NCI-H2227 (cell line): ENCODE measurements at regions not wholly inside any gene's neighbourhood (a gene's known extent, or its start where the extent isn't known, plus 50 kb on each side); places are given as distances from the start of the nearest gene placed in this dataset.
"Not testable (repeated sequence)": the region's sequence is repeated elsewhere in the genome, so short reads cannot be mapped to it uniquely, and the experiment has no call there.

ENCODE experiments used
- DNase-seq: peaks from one replicate; lab custom pipeline; 2025; ENCODE audit not compliant: unreplicated experiment; lab: John Stamatoyannopoulos, UW

DNA sequence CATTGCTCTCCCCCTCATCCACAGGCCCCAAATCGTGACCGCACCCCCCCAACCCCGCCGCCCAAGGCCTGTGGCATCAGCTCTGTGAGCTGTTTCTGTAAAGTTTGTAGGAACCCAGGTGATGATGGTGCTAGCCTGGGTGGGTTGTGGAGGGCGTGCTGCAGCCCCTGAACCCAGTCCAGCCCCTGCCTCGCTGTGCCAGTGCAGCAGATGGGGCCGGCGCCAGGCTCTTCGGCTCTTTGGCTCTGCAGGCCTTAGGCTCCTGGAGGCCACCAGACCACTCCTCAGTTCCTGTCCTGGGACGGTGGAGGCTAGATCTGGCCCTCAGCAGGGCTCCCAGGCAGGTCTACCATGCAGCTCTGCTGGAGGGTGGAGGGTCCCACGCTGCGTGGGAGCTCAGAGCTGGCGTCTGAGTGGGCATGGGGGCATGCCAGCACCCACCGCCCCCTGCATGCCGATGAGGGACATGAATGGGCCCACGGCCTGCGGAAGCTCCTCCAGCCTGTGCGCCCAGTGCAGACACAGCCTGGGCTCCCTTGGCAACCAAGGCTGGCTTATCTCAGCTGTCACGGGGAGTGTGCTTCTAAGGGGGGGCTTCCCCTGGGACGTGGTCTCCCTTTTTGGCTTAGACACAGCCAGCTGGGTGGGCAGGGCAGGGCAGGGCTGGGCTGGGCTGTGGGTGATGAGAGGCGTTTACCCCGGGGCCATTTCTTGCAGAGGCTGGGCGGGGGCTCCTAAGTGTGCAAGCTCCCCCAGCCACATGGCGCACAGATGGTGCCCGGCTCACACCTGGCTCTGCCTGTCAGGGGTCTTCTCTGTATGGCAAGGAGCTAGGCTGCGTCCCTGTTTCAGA, 1187.6 kb downstream of the BRD1 start:
- DNase-seq = no peak

DNA sequence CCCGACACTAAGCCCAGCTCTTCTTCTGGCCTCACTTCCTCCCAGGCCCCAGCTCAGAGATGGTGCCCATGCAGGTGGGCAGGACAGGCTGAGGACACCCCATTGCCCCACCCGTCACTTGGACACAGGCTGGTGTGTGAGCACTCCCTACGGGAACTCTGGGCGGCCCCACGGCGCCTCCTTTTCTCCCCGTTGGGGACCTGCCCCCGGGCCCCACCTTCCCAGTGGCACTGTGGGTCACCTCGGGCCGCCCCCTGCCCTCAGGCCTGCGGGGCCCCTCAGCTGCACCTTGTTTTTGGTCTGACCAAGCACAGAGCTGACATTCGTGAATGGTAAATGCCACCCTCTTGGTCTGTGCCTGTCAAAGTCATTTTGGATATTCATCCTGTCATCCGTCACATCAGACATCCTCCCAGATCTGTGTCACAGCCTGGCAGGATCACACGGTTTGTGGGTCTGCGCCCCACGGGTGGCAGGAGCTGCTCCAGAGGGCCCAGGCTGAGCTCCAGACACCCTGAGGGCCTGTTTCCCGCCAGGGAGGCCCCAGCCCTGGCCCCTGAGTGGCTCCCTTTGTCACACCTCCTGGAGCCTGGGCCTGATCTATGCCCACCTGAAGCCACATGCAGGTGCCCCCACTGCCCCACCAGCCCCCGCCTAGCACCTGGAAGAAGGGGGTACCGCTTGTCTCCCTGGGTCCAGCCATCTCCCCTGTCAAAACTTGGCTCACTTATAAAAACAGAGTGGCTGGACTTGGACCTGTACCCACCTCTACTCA, 1188.5 kb downstream of the BRD1 start:
- no peak for DNase-seq

DNA sequence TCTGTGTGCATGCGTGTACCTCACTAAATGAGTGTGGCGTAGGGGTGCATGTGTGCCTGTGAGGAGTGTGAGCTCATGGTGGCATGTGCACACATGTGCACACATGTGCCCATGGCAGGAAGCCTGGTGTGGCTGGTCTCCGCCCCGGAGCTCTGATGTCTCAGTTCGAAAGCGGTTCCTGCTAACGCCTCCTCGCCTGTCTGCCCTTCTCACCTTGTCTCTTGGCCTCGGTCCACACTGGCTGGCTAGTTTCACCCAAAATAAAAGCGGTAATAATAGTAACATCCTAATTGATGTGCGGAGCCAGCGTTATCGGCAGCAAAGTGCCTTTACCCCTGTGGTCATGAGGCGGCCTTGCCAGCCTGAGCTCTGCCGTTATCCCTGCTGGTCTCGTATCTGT, 1190.4 kb downstream of the BRD1 start:
- DNase-seq = no peak

DNA sequence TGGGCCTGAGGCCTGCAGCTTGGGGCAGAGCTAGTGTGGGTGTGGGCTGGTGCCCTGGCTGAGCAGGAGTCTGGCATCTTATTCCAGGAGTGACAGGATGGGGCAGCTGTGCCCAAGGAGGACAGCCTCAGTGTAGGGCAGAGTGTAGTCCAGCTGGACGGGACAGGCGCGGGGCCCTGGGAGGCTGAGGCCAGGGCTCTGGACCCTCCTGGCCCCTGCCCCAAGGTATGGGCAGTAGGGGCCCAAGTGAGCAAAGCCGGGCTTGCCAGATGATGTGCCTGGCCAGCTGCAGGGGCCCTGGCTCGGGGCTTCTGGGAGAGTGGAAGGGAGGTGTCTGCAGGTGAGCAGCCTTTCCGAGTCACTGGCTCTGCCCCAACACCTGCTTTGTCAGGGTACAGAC, 1190.9 kb downstream of the BRD1 start:
- DNase-seq = no peak

DNA sequence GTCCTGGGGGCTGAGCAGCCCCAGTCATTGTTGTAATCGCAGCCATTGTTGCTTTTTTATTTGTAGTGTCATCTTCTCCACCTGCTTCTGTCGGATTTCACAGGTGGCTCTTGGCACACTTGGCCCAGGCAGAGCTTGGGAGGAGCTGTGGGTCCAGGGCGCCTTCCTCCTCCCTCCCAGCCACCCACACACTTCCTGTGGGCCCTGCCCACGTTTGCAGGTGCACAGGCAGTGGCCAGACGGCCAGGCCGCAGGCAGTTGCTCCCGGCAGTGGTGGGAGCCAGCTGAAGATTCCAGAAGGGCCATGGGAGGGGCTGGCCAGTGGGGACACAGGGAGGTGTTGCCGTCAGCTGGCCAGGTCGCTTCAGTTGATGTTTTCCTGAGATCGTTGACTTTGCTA, 1191.9 kb downstream of the BRD1 start:
- DNase-seq = no peak

DNA sequence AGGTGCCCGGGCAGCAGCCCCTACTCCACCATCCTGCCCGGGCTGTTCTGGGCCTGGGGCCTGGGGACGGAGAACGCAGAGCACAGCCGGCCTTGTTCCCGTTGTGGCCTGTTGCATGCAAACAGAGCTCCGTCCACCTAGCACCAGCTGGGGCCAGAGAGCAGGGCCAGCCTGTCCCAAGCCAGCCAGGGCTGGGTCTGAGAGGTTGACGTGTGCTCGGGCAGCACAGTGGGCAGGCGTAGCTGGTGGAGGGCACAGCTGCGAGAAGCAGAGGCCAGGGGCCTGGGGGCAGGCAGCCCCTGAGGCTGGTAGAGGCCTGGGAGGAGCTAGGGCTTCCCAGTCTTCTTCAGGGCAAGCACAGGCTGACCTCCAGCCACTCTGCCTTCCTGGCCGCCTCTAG, 1192.6 kb downstream of the BRD1 start:
- DNase-seq = no peak

DNA sequence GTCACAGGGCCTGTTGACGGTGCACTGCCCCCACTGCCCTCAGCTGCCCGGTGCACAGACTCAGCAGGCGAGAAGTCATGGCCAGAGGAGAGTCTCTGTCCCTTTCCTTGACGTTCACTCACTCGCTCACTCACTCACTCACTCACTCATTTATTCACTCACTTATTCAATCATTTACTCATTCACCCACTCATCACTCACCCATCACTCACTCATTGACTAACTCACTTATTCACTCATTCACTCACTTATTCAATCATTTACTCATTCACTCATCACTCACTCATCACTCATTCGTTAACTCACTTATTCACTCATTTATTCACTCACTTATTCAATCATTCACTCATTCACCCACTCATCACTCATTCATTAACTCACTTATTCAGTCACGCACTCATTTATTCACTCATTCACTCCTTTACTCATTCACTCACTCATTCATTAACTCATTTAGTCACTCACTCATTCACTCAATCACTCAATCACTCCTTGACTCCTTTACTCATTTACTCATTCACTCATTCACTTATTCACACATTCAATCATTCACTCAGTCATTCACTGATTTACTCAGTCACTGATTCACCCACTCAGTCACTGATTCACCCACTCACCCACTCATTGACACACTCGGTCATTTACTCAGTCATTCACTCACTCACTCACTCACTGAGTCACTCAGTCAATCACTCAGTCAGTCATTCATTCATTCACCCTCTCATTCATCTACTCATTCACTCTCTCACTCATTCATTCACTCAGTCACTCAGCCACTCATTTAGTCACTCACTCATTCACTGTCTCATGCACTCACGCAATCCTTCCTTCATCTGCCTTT, 1193.5 kb downstream of the BRD1 start:
- DNase-seq = no peak

DNA sequence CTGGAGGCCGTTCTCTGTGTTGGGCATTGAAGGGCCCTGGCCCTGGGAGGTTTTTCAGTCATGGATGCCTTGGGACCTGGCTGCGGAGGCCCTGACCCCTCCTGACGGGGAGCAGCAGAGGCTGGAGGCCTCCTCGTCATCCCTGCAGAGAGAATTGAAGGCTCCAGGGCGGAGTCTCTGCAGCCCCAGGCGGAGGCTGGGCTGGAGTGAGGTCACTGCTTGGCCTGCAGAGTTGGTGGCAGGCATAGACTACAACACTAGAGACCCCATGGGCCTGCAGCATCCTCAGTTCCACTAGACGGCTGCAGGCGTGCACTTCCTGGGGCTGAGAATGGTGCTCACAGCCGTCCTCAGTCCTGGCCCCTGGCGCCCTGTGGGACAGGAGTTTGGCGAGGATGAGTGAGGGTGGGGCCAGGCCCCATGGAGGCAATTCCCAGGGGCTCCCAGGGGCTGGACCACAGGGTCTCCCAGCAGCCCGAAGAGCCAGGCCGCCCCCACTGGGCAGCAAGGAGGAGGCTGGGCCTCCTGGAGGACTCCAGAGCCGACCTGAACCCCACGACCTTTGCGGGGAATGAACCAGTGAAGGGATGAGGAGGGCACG, 1194.9 kb downstream of the BRD1 start:
- no peak for DNase-seq

DNA sequence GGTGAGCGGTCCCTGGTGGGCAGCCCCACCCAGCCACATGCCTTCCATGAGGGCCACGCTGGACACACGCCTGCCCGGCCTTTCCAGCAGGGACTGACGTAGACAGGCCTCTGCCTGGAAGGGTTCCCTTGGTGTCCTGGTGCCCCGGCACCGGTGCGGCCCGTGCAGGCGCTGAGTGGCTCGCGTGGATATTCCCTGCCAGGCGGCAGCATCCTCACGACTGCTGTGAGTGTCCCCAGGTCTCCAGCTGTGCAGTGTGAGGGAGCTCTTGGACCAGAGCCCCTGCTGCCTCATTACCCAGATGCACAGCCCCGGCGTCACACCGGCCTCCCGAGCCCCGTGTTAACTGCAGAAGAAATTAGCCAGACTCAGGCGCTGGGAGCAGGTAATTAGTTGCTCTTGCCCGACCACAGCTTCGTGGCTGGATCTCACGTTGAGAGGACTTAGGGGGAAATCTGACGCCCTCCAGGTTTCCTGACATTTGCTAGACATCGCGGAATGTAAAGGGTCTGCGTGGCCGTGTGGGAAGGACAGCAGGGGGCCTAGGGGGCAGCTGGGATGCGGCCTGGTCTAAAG, 1196.3 kb downstream of the BRD1 start:
- DNase-seq = no peak

DNA sequence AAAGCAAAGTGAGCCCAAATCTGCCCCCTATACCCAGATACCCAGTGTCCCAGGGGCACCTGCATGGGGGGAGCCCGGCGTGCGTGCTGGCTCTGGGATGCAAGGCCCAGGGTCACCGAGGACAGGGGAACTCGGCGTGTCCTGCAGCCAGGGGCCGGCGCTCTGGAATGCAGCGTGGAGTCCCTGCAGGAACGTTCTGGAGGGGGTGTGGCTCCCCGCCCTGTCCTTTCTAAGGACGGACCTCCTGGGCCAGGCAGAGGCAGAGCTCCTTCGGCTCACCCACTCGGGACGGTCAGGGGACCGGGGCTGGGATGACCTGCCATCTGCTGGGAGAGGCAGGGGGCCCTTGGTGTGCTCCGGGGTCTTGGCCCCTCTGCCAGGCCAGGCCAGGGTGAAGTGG, 1196.8 kb downstream of the BRD1 start:
- no peak for DNase-seq

DNA sequence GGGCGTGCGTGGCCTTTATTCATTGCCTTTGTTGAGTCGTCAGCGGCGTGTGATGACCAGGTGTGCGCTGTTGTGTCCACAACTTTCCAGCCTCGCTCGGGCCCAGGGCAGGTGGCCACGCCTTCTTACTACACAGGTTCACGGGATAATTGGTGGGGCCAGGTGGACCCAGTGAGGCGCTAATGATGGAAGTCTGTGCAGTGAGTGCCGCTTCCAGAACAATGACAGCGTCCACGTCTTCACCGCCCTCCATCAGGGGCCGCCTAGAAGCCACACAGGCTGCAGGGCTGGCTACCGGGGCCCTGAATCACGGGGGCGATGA, 1197.3 kb downstream of the BRD1 start:
- DNase-seq = no peak

DNA sequence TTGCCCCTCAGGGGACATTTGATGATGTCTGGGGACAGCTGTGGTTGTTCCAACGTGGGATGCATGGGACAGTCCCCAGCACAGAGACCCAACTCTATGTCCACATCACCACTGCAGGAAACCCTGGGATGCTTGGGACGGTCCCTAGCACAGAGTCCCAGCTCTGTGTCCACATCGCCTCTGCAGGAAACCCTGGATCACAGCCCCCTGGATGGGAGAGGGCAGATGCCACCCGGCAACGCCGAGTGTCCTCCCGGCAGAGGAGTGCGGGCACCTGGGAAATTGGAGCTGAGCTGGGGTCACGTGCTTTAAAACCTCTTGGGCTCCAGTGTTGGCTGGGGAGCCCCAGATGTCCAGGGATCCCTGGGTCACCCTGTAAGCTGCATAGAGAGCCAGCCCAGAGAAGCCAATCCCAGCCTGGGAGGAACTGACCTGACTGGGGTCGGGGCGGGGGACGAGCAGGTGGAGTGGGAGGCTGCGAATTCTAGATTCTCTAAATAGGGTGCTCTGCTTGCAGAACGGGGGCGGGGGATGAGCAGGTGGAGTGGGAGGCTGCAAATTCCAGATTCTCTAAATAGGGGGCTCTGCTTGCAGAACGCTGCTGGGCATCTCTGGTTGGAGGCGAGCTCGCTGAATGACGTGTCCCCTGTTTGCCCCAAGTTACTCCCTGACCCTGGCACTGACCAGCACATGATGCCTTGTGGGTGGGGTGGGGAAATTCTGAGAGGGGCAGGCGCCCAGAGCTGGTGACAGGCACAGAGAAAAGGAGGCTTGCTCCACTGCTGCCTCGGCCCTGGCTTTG, 1197.8 kb downstream of the BRD1 start:
- DNase-seq = no peak

DNA sequence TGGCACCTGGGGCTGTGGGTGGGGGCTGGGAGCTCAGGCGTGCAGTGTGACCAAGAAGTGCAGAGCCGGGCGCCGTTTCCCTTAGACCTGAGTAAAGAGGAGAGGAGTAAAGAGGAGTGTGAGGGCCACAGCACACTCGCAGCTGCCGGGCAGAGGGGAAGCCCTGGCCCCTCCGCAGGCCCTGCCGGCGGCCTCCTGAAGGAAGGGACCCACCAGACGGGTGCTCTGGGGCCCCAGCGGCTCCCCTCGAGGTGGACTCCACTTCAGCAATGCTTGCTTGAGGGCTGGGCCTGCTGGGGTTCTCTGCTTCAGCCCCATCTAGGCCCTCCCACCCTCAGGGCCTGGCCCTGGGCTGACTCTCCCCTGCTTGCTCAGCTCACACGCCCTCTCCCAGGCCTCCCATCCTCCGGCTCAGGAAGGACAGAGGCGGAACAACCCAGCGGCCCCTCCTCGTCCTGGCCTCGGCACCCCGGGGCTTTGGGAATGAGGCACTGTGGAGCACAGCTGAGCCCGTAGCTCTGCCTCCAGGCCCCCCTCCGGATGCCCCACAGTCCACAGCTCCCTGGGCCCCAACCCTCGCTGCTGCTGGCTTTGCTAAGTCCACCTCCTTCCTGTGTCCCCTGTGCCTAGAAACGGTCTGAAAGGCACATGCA, 1198.7 kb downstream of the BRD1 start:
- no peak for DNase-seq

DNA sequence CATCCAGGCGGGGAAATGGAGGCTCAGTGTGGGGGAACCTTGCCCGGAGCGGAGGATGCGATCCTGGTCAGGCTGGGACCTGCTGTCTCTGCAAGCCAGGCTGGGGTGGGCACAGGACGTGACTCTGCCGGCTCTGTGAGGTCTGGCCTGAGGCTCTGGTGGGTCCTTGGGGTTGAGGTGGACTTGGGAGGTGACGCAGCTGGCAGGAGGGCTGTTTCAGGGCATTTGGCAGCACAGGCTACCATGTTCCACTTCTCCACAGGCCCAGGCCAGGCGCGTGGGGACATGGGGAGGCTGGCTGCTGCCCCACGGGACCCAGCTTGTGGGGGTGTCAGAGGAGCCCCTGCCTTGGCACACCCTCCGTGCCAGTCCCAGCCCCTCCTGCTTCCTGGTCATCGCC, 1199.7 kb downstream of the BRD1 start:
- no peak for DNase-seq

DNA sequence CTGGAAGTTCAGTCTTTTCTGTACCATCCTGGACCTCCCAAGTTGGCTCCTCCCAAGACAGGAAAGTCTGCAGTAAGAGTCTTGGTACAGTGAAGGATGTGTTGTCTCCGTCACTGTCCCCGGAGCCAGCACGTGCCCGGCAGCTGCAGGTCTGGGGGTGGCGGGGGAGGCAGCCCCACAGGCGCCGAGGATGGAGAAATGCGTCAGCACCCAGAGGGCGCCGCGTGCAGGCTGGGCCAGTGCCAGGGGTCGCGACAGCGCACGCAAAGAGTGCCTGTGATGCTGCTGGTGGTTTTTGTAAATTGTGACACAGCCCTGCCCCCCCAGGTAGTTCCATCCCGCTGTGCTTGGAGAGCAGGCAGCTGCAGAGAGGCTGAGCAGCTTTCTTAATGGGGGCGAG, 1200.5 kb downstream of the BRD1 start:
- DNase-seq = no peak

DNA sequence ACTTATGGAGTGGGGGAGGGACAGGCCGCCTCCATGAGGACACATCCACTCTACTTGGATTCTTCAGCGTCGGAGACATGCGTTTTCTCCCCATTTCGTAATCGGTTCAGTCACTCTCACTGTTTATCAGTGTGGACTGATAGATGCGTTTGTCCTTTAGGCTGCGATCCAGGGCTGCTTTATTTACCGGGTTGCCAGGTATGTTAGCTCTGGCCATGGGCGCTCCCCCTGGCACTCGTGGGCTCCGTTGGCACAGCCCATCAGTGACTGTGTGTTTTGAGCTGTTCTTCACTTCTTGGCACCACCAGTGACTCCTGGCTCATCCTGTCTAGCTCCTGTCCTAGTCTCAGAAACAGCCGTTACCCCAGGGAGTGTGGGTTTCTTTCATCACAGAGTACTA, 1203.3 kb downstream of the BRD1 start:
- no peak for DNase-seq

DNA sequence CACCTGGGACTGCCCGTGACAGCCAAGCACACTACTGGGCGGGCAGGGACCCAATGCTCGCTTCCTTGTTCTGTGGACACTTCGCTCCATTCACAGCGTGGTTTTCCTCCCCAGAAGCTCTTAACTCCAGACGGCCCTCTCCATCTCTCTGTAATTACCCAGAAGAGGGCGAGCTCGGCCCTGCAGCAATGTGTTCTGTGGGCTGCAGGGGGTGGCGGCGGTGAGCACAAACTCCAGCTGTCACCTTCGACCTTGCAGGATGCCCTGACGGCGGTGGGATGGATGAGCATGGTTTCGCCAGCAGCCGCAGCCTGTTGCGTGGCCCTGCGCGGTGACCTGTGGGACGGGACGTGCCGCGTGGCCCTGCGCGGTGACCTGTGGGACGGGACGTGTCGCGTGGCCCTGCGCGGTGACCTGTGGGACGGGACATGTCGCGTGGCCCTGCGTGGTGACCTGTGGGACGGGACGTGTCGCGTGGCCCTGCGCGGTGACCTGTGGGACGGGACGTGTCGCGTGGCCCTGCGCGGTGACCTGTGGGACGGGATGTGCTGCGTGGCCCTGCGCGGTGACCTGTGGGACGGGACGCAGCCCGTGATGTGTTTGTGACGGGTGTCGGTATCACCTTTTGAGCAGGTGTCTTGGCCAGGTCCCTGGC, 1204.7 kb downstream of the BRD1 start:
- no peak for DNase-seq

DNA sequence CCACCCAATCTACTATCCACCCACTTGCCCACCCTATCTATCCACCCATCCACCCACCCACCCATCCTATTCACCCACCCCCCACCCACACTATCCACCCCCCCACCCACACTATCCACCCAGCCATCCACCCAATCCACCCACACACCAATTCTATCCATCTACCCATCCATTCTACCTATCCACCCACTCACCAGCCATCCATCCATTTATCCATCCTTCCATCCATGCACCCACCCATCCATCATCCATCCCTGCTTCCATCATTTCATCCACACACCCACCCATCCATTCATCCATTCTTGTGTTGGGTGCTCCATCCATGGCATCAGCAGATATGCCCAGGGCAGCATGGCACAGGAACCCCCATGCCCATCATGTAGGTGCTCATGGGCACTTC, 1206.6 kb downstream of the BRD1 start:
- no peak for DNase-seq

DNA sequence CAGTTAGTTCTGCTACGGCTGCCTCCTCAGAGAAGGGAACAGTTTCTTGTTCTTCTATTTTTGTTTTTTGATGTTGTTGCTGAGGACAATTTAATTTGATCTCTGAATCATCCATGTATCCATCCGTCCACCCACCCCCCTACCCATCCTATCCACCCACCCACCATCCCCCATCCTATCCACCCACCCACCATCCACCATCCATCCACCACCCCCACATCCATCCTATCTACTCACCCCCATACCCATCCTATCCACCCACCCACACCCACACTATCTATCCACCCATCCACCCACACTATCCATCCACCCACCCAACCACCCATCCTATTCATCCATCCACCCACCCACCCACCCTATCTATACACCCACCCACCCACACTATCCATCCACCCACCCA, 1207.2 kb downstream of the BRD1 start:
- DNase-seq = not testable (repeated sequence)
